NCI-H460 (cell line): ENCODE measurements at regions not wholly inside any gene's neighbourhood (a gene's known extent, or its start where the extent isn't known, plus 50 kb on each side); places are given as distances from the start of the nearest gene placed in this dataset.

Source experiments
- DNase-seq: peaks from one replicate; pipeline ENCODE4 v3.0.0-alpha.2; 2016; ENCODE audit warnings: low read depth; ENCODE audit errors: extremely low read depth

- no peak for DNase-seq
These were observed 297.3 kb upstream of the USP24 start for GRCh38 chr1:55512466-55512865.

GRCh38 chr1:55507578-55507931 is 292.4 kb upstream of the USP24 start:
- no peak for DNase-seq

- no peak for DNase-seq
These were observed 291.8 kb upstream of the USP24 start for GRCh38 chr1:55506740-55507577.

- DNase-seq: no peak
These were observed 290.2 kb upstream of the USP24 start for GRCh38 chr1:55505326-55505725.

- no peak for DNase-seq
These were observed 289.2 kb upstream of the USP24 start for GRCh38 chr1:55504306-55504731.

GRCh38 chr1:55503663-55504305 is 288.6 kb upstream of the USP24 start:
- no peak for DNase-seq

GRCh38 chr1:55500601-55501000 is 285.4 kb upstream of the USP24 start:
- DNase-seq: no peak

- no peak for DNase-seq
These were observed 275.4 kb upstream of the USP24 start for GRCh38 chr1:55490547-55490946.

GRCh38 chr1:55484173-55484572 is 269.0 kb upstream of the USP24 start:
- DNase-seq: no peak

- DNase-seq: no peak
These were observed 268.4 kb upstream of the USP24 start for GRCh38 chr1:55483523-55483922.

- no peak for DNase-seq
These were observed 266.5 kb upstream of the USP24 start for GRCh38 chr1:55481634-55482033.

- DNase-seq: no peak
These were observed 265.0 kb upstream of the USP24 start for GRCh38 chr1:55480029-55480795.

GRCh38 chr1:55478742-55479141 is 263.6 kb upstream of the USP24 start:
- DNase-seq: no peak

- DNase-seq: no peak
These were observed 262.8 kb upstream of the USP24 start for GRCh38 chr1:55477953-55478352.

- no peak for DNase-seq
These were observed 261.4 kb upstream of the USP24 start for GRCh38 chr1:55476445-55477015.

- DNase-seq: peak; percentile 5
These were observed 259.1 kb upstream of the USP24 start for GRCh38 chr1:55474168-55474786.

GRCh38 chr1:55473661-55474060 is 258.5 kb upstream of the USP24 start:
- no peak for DNase-seq

GRCh38 chr1:55472784-55473183 is 257.6 kb upstream of the USP24 start:
- DNase-seq: no peak

GRCh38 chr1:55472115-55472514 is 257.0 kb upstream of the USP24 start:
- DNase-seq: no peak

GRCh38 chr1:55468142-55468795 is 253.1 kb upstream of the USP24 start:
- no peak for DNase-seq
